Naive thymus-derived CD4-positive, alpha-beta T cell (primary cell): ENCODE measurements at regions not wholly inside any gene's neighbourhood (a gene's known extent, or its start where the extent isn't known, plus 50 kb on each side); places are given as distances from the start of the nearest gene placed in this dataset.

Source experiments
- ATAC-seq: fragments of 150-1000 bp; cut with Tn5 transposase; 2 replicates; pipeline ENCODE4 v1.10.0; 2021; ENCODE audit warnings: mild to moderate bottlenecking, moderate library complexity
- CTCF ChIA-PET: fragments of 350-600 bp; sonication (Branson Sonifier 250); formaldehyde crosslinking; loops from one replicate; lab custom pipeline; 2021; ENCODE audit warnings: antibody characterized with exemption; lab: Charles Lee
- POLR2A ChIA-PET: fragments of 350-600 bp; sonication (Branson Sonifier 250); formaldehyde crosslinking; loops from one replicate; lab custom pipeline; 2021; ENCODE audit warnings: antibody characterized with exemption, inconsistent platforms; lab: Charles Lee
- DNase-seq, 9 donors: peaks; one replicate each; pipeline versions ENCODE4 v3.0.0 to v3.0.0-alpha.2; 2020 to 2022; ENCODE audit warnings: mixed read lengths in 1 of 9
- H3K27ac ChIP-seq: one replicate; pipeline ENCODE4 v1.7.0; 2013; ENCODE audit warnings: mild to moderate bottlenecking, low read depth, low read length, moderate library complexity
- H3K27me3 ChIP-seq, 2 donors: one replicate each; pipeline ENCODE4 v1.7.0; 2013; ENCODE audit warnings: low read length in 2 of 2, mild to moderate bottlenecking in 2 of 2, moderate library complexity in 2 of 2; ENCODE audit not compliant: control insufficient read depth in 2 of 2, insufficient read depth in 2 of 2
- H3K36me3 ChIP-seq, 3 experiments: 1 replicate in 2 of 3; 2 replicates in 1 of 3; pipeline ENCODE4 v1.7.0; 2013; ENCODE audit warnings: low read length in 3 of 3, mild to moderate bottlenecking in 3 of 3, moderate library complexity in 1 of 3; ENCODE audit not compliant: insufficient read depth in 3 of 3, control insufficient read depth in 2 of 3
- H3K4me1 ChIP-seq, 2 donors: one replicate each; pipeline ENCODE4 v1.7.0; 2013; ENCODE audit warnings: low read length in 2 of 2, mild to moderate bottlenecking in 2 of 2, moderate library complexity in 1 of 2; ENCODE audit not compliant: control insufficient read depth in 2 of 2, insufficient read depth in 2 of 2
- H3K4me3 ChIP-seq: 2 replicates; pipeline ENCODE4 v1.7.0; 2013; ENCODE audit warnings: mild to moderate bottlenecking, low read length
- H3K9me3 ChIP-seq, 3 experiments: 1 replicate in 2 of 3; 2 replicates in 1 of 3; pipeline ENCODE4 v1.7.0; 2013; ENCODE audit warnings: low read length in 3 of 3; ENCODE audit not compliant: control insufficient read depth in 2 of 3
- H3K27ac Mint-ChIP-seq, 9 donors: one replicate each; pipeline ENCODE4 v1.8.0; 2020 to 2022; ENCODE audit warnings: mixed read lengths in 9 of 9, mild to moderate bottlenecking in 8 of 9, moderate library complexity in 5 of 9, inconsistent platforms in 2 of 9
- H3K27me3 Mint-ChIP-seq, 5 donors: one replicate each; pipeline ENCODE4 v1.8.0; 2021 to 2022; ENCODE audit warnings: mixed read lengths in 5 of 5, mild to moderate bottlenecking in 1 of 5
- H3K36me3 Mint-ChIP-seq, 5 donors: one replicate each; pipeline ENCODE4 v1.8.0; 2020 to 2022; ENCODE audit warnings: mixed read lengths in 5 of 5, mild to moderate bottlenecking in 3 of 5, inconsistent platforms in 1 of 5
- H3K4me1 Mint-ChIP-seq, 7 donors: one replicate each; pipeline ENCODE4 v1.8.0; 2020 to 2022; ENCODE audit warnings: mixed read lengths in 7 of 7, mild to moderate bottlenecking in 3 of 7, inconsistent platforms in 1 of 7
- H3K4me3 Mint-ChIP-seq, 10 donors: one replicate each; pipeline ENCODE4 v1.8.0; 2020 to 2022; ENCODE audit warnings: mild to moderate bottlenecking in 10 of 10, mixed read lengths in 10 of 10, moderate library complexity in 6 of 10, inconsistent platforms in 2 of 10
- H3K9me3 Mint-ChIP-seq, 11 donors: one replicate each; pipeline ENCODE4 v1.8.0; 2020 to 2022; ENCODE audit warnings: mixed read lengths in 11 of 11, mild to moderate bottlenecking in 4 of 11, inconsistent platforms in 1 of 11, moderate library complexity in 1 of 11
- intact Hi-C, 2 donors: fragments of 100-400 bp; cut with micrococcal nuclease; formaldehyde crosslinking; loops; one replicate each; pipeline ENCODE4 v1.15.1; 2023

DNA sequence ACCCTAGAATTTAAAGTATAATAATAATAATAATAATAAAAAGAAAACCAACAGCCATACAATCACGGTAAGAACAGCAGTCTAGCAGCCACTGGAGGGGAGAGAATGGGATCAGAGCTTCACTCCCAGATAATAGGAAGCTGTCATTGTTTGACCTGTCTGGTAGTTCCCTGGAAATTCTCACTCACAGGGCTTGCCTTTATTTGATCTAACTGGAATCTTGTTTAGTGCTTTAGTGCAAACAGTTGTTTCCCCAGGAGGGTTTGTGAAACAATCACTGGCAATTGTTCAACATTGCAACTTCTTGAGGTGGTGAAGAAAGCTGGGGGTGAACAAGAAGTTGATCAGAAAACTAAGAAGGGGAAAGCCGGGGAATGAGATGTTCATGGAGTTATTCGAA lies 68.7 kb upstream of the PTCSC3 start:
- no peaks in the 10 kb centered on the region for H3K9me3 ChIP-seq
- ChIA-PET POLR2A (no interaction called here), CTCF (no interaction called here)
- H3K27ac ChIP-seq = no peak overlapping the region
- no peaks in the 10 kb centered on the region for H3K36me3 Mint-ChIP-seq
- H3K4me3 Mint-ChIP-seq = no peak overlapping the region
- H3K27ac Mint-ChIP-seq = no peak overlapping the region
- peaks cover 0 to 23% (median 4%) of the 10 kb centered on the region in 11 donors for H3K9me3 Mint-ChIP-seq
- intact Hi-C loops = no loop called here
- no peak overlapping the region for H3K4me3 ChIP-seq
- H3K4me1 ChIP-seq = no peaks in the 10 kb centered on the region
- DNase-seq (no peak), ATAC-seq (no peak)
- H3K27me3 Mint-ChIP-seq = peaks cover 3 to 27% (median 6%) of the 10 kb centered on the region in 5 donors
- H3K36me3 ChIP-seq = no peaks in the 10 kb centered on the region
- no peaks in the 10 kb centered on the region for H3K27me3 ChIP-seq
- no peaks in the 10 kb centered on the region for H3K4me1 Mint-ChIP-seq

DNA sequence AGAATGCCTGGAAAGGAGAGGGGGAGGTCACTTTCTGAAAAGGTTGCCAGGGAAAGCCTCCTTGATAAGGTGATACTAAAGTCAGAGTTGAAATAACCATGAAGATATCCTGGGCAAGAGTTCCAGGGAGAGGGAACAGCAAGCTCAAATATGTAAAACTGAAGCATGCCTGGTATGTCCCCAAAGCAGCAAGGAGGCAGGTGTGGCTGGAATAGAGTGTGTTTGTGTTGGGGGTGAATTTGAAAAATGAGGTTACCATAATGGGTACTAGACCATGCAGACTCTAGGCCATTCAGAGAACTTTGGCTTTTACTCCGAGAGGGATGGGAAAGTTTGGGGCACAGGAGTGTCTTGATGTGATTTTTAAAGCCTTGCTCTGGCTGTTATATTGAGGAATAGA lies 66.7 kb upstream of the PTCSC3 start:
- H3K36me3 Mint-ChIP-seq = no peaks in the 10 kb centered on the region
- DNase-seq (no peak), ATAC-seq (no peak)
- peaks cover 0 to 10% (median 0%) of the 10 kb centered on the region in 11 donors for H3K9me3 Mint-ChIP-seq
- H3K27ac Mint-ChIP-seq = no peak overlapping the region
- POLR2A ChIA-PET = no interaction called here
- peaks cover 3 to 34% (median 21%) of the 10 kb centered on the region in 5 donors for H3K27me3 Mint-ChIP-seq
- H3K27ac ChIP-seq = no peak overlapping the region
- no peaks in the 10 kb centered on the region for H3K9me3 ChIP-seq
- no peaks in the 10 kb centered on the region for H3K27me3 ChIP-seq
- H3K36me3 ChIP-seq = no peaks in the 10 kb centered on the region
- no peak overlapping the region for H3K4me3 ChIP-seq
- no peaks in the 10 kb centered on the region for H3K4me1 ChIP-seq
- no peaks in the 10 kb centered on the region for H3K4me1 Mint-ChIP-seq
- CTCF ChIA-PET = no interaction called here
- intact Hi-C loops = no loop called here
- H3K4me3 Mint-ChIP-seq = no peak overlapping the region

DNA sequence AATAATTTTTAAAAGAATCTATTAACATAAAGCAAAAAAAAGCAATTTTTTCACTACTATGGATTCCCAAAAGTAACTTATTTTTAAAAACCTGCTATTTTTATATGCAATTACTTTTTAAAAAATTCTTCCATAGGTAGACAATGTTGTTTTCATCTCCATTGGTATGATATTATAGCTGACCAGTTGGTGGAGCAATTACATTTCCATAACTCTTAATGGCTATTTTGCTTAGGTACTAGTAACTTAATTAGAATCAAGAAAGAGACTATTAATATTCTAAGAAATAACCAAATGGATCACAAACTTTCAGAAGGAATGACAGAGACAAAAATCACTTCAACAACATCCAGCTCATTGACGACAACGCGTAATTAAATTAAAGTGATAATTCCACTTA lies 64.7 kb upstream of the PTCSC3 start:
- POLR2A ChIA-PET = no interaction called here
- Mint-ChIP-seq H3K36me3 (no peaks in the 10 kb centered on the region), H3K4me1 (no peaks in the 10 kb centered on the region), H3K9me3 (no peaks in the 10 kb centered on the region), H3K27ac (no peak overlapping the region), H3K4me3 (no peak overlapping the region), H3K27me3 (peaks cover 0 to 28% (median 25%) of the 10 kb centered on the region in 5 donors)
- Histone ChIP-seq H3K4me3 (no peak overlapping the region), H3K27ac (no peak overlapping the region), H3K27me3 (no peaks in the 10 kb centered on the region), H3K4me1 (no peaks in the 10 kb centered on the region), H3K36me3 (no peaks in the 10 kb centered on the region), H3K9me3 (no peaks in the 10 kb centered on the region)
- DNase-seq (no peak), ATAC-seq (no peak)
- intact Hi-C loops = no loop called here
- CTCF ChIA-PET = interaction anchor here (0.7 kb wide), 1 partner anchor 133 kb away, joined by 3 read pairs; no protein-coding TSS in a partner anchor

DNA sequence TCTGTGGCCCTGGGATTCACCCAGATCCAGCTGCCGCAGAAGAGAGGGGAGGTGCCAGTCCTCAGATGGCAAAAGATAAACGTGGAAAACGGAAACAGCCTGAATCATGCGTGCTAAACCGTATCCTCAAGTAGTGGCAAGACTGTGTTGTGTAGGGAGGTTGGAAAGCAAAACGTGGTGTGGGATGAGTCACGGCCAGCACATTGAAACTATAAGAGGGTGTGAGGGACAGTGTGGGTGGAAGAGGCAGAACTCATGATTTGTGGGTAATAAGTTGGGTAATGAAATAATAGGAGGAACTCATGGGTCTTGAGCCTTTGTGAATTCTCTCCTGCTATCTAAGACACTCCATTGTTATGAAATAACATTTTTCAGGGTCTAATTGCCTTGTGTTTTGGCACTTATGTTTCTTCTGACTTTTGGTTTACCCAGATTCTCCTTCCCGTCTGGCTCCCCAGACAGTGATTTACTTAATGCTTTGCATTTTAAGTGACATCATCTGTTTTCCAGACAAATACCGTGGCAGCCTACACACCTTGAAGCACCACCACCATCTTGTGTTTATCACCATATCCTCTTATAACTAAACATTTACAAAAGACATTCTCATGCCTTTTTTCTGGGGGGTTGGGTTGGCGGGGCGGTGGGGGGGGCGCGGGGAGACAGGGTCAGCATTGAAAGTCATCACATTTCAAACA lies 62.3 kb upstream of the PTCSC3 start:
- no peaks in the 10 kb centered on the region for H3K4me1 ChIP-seq
- no peak for DNase-seq
- POLR2A ChIA-PET = no interaction called here
- peaks cover 0 to 41% (median 35%) of the 10 kb centered on the region in 5 donors for H3K27me3 Mint-ChIP-seq
- no peak overlapping the region for H3K27ac Mint-ChIP-seq
- H3K9me3 Mint-ChIP-seq = no peaks in the 10 kb centered on the region
- intact Hi-C loops = no loop called here
- no peaks in the 10 kb centered on the region for H3K36me3 ChIP-seq
- CTCF ChIA-PET = no interaction called here
- H3K27ac ChIP-seq = no peak overlapping the region
- no peaks in the 10 kb centered on the region for H3K36me3 Mint-ChIP-seq
- no peaks in the 10 kb centered on the region for H3K27me3 ChIP-seq
- no peak overlapping the region for H3K4me3 ChIP-seq
- no peak for ATAC-seq
- no peaks in the 10 kb centered on the region for H3K9me3 ChIP-seq
- H3K4me3 Mint-ChIP-seq = no peak overlapping the region
- no peaks in the 10 kb centered on the region for H3K4me1 Mint-ChIP-seq

DNA sequence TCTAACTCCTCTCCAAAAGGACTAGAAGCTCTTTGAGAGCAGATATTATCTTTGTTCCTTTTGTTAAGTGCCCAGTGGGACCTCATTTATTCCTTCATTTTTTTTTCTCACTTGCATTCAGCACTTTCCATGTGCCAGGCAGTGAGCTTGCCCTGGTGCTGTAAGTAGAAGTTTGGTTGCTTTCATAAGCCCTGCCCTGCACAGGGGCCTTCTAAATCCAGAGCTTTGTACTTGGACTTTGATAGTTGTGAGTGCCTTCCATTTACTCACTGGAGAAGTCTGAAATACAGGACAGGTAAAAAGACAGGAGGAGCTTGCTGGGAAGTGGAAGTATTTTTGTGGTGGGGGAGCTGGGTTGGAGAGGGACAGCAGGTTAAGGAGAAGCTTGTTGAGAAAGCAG lies 56.7 kb upstream of the PTCSC3 start:
- POLR2A ChIA-PET = no interaction called here

DNA sequence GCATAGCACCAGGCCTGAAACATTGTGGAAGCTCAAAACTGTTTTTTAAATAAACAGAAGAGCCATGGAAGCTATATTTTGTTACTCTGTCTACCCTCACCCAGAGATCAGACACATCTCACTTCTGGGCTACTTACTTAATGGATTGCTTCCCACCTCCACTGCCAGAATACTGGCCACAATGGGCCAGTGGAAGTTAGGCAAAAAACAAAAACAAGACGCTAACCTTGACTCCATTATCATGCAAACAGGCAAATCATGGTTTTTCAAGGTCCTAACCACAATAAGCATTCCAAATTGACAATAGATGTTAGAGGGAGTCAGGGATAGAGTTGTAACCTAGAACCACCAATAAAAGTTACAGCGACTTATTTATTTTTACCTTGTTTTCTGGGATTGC lies 52.7 kb upstream of the PTCSC3 start:
- ATAC-seq = no peak
- ChIA-PET POLR2A (no interaction called here), CTCF (no interaction called here)
- Mint-ChIP-seq H3K4me1 (no peaks in the 10 kb centered on the region), H3K9me3 (peaks cover 0 to 1% (median 0%) of the 10 kb centered on the region in 11 donors), H3K36me3 (no peaks in the 10 kb centered on the region), H3K27ac (no peak overlapping the region), H3K4me3 (no peak overlapping the region), H3K27me3 (peaks cover 0 to 42% (median 8%) of the 10 kb centered on the region in 5 donors)
- no peak for DNase-seq
- Histone ChIP-seq H3K9me3 (no peaks in the 10 kb centered on the region), H3K4me1 (no peaks in the 10 kb centered on the region), H3K27me3 (no peaks in the 10 kb centered on the region), H3K4me3 (no peak overlapping the region), H3K27ac (no peak overlapping the region), H3K36me3 (no peaks in the 10 kb centered on the region)
- intact Hi-C loops = no loop called here

More for the DNA sequence above, 56.7 kb upstream of the PTCSC3 start:
- no peaks in the 10 kb centered on the region for H3K4me1 ChIP-seq
- Mint-ChIP-seq H3K9me3 (peaks cover 0 to 1% (median 0%) of the 10 kb centered on the region in 11 donors), H3K36me3 (no peaks in the 10 kb centered on the region), H3K4me3 (no peak overlapping the region), H3K4me1 (no peaks in the 10 kb centered on the region), H3K27ac (no peak overlapping the region), H3K27me3 (peaks cover 0 to 54% (median 20%) of the 10 kb centered on the region in 5 donors)
- CTCF ChIA-PET = no interaction called here
- no peaks in the 10 kb centered on the region for H3K9me3 ChIP-seq
- no peak for DNase-seq
- intact Hi-C loops = no loop called here
- no peak for ATAC-seq
- no peaks in the 10 kb centered on the region for H3K36me3 ChIP-seq
- H3K27ac ChIP-seq = no peak overlapping the region
- no peak overlapping the region for H3K4me3 ChIP-seq
- no peaks in the 10 kb centered on the region for H3K27me3 ChIP-seq

DNA sequence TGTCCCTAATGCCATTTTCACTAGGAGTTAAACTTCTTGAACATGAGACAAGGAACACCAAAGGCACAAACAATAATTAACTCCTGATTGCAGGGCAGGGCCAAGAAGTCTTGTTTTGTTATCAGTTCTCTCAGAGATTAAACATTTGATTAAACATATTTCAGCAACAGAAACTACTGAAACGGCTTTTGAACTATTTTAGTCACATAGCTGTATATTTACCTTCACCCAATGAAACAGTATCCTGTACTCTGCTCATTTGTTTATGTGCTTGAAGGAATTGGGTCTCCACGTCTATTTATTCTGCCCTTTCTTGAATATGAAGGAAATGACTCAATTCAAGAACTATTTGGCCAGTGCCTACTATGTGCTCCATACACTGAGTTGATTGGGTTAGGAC lies 51.3 kb upstream of the PTCSC3 start:
- Mint-ChIP-seq H3K27me3 (peaks cover 0 to 40% (median 8%) of the 10 kb centered on the region in 5 donors), H3K36me3 (no peaks in the 10 kb centered on the region), H3K27ac (no peak overlapping the region), H3K4me3 (no peak overlapping the region), H3K9me3 (peaks cover 0 to 1% (median 0%) of the 10 kb centered on the region in 11 donors), H3K4me1 (no peaks in the 10 kb centered on the region)
- Histone ChIP-seq H3K9me3 (no peaks in the 10 kb centered on the region), H3K36me3 (no peaks in the 10 kb centered on the region), H3K27me3 (no peaks in the 10 kb centered on the region), H3K27ac (no peak overlapping the region), H3K4me3 (no peak overlapping the region), H3K4me1 (no peaks in the 10 kb centered on the region)
- ChIA-PET POLR2A (no interaction called here), CTCF (no interaction called here)
- no peak for ATAC-seq
- DNase-seq = no peak
- intact Hi-C loops = no loop called here
